ENCODE measurements at regions not wholly inside any gene's neighbourhood (a gene's known extent, or its start where the extent isn't known, plus 50 kb on each side); places are given as distances from the start of the nearest gene placed in this dataset.
A peak's percentile ranks its signal among the peaks of the same experiment; 100 is the strongest.

GRCh38 chr16:86219655-86220445 lies 290.5 kb upstream of the FOXF1 start:
- no peak for FAIRE-seq
- H3K4me3 ChIP-seq (ENCODE audit: low read depth in 1 of 3, low read length in 3 of 3): no peak overlapping the region
- no peaks in the 10 kb centered on the region for H3K9me3 ChIP-seq (ENCODE audit: control insufficient read depth in 2 of 2, insufficient read depth in 1 of 2, low read depth in 1 of 2, low read length in 1 of 2)
- WGBS, 3 donors: 40 to 51% (median 49%) methylated on average over 22 of the region's 22 CpGs
- no peaks in the 10 kb centered on the region for H3K36me3 ChIP-seq (ENCODE audit: control insufficient read depth in 3 of 3, insufficient read depth in 2 of 3, low read depth in 1 of 3, low read length in 3 of 3)
- H3K27me3 ChIP-seq (ENCODE audit: control insufficient read depth in 3 of 3, insufficient read depth in 3 of 3, low read length in 3 of 3): peaks cover 0 to 27% (median 0%) of the 10 kb centered on the region in 3 donors
- H3K4me1 ChIP-seq (ENCODE audit: control insufficient read depth in 3 of 3, insufficient read depth in 2 of 3, low read depth in 1 of 3, low read length in 2 of 3): no peaks in the 10 kb centered on the region
- DNase-seq: no peak
- H3K27ac ChIP-seq (ENCODE audit: low read depth in 1 of 3, low read length in 2 of 3): peak overlapping the region in 2 of 3 donors; percentile 63 to 86

- Histone ChIP-seq H3K4me3 (ENCODE audit: low read depth in 1 of 3, low read length in 3 of 3) (no peak overlapping the region), H3K36me3 (ENCODE audit: control insufficient read depth in 3 of 3, insufficient read depth in 2 of 3, low read depth in 1 of 3, low read length in 3 of 3) (no peaks in the 10 kb centered on the region), H3K4me1 (ENCODE audit: control insufficient read depth in 3 of 3, insufficient read depth in 2 of 3, low read depth in 1 of 3, low read length in 2 of 3) (no peaks in the 10 kb centered on the region), H3K9me3 (ENCODE audit: control insufficient read depth in 2 of 2, insufficient read depth in 1 of 2, low read depth in 1 of 2, low read length in 1 of 2) (no peaks in the 10 kb centered on the region), H3K27me3 (ENCODE audit: control insufficient read depth in 3 of 3, insufficient read depth in 3 of 3, low read length in 3 of 3) (peaks cover 0 to 27% (median 0%) of the 10 kb centered on the region in 3 donors), H3K27ac (ENCODE audit: low read depth in 1 of 3, low read length in 2 of 3) (peak overlapping the region in 2 of 3 donors; percentile 63 to 86)
- DNase-seq (no peak), FAIRE-seq (no peak)
Measured at GRCh38 chr16:86220561-86220960, 289.8 kb upstream of the FOXF1 start.

GRCh38 chr16:86221085-86221484 lies 289.2 kb upstream of the FOXF1 start:
- Histone ChIP-seq H3K9me3 (ENCODE audit: control insufficient read depth in 2 of 2, insufficient read depth in 1 of 2, low read depth in 1 of 2, low read length in 1 of 2) (no peaks in the 10 kb centered on the region), H3K36me3 (ENCODE audit: control insufficient read depth in 3 of 3, insufficient read depth in 2 of 3, low read depth in 1 of 3, low read length in 3 of 3) (no peaks in the 10 kb centered on the region), H3K27me3 (ENCODE audit: control insufficient read depth in 3 of 3, insufficient read depth in 3 of 3, low read length in 3 of 3) (peaks cover 0 to 27% (median 0%) of the 10 kb centered on the region in 3 donors), H3K4me1 (ENCODE audit: control insufficient read depth in 3 of 3, insufficient read depth in 2 of 3, low read depth in 1 of 3, low read length in 2 of 3) (no peaks in the 10 kb centered on the region), H3K4me3 (ENCODE audit: low read depth in 1 of 3, low read length in 3 of 3) (no peak overlapping the region), H3K27ac (ENCODE audit: low read depth in 1 of 3, low read length in 2 of 3) (peak overlapping the region in 2 of 3 donors; percentile 63 to 86)
- 71 to 90% (median 81%) methylated on average over 8 of the region's 8 CpGs for WGBS, 3 donors
- FAIRE-seq (no peak), DNase-seq (no peak)

- DNase-seq: no peak
- peak overlapping the region in 1 of 3 donors; percentile 15 for H3K4me3 ChIP-seq (ENCODE audit: low read depth in 1 of 3, low read length in 3 of 3)
- WGBS, 3 donors: 34 to 43% (median 39%) methylated on average over 13 of the region's 13 CpGs
- no peaks in the 10 kb centered on the region for H3K9me3 ChIP-seq (ENCODE audit: control insufficient read depth in 2 of 2, insufficient read depth in 1 of 2, low read depth in 1 of 2, low read length in 1 of 2)
- H3K4me1 ChIP-seq (ENCODE audit: control insufficient read depth in 3 of 3, insufficient read depth in 2 of 3, low read depth in 1 of 3, low read length in 2 of 3): no peaks in the 10 kb centered on the region
- H3K27me3 ChIP-seq (ENCODE audit: control insufficient read depth in 3 of 3, insufficient read depth in 3 of 3, low read length in 3 of 3): peaks cover 0 to 31% (median 0%) of the 10 kb centered on the region in 3 donors
- H3K36me3 ChIP-seq (ENCODE audit: control insufficient read depth in 3 of 3, insufficient read depth in 2 of 3, low read depth in 1 of 3, low read length in 3 of 3): no peaks in the 10 kb centered on the region
- FAIRE-seq: no peak
- peak overlapping the region in 2 of 3 donors; percentile 73 to 78 for H3K27ac ChIP-seq (ENCODE audit: low read depth in 1 of 3, low read length in 2 of 3)
Measured at GRCh38 chr16:86222547-86222946, 287.8 kb upstream of the FOXF1 start.

GRCh38 chr16:86222965-86223551 lies 287.3 kb upstream of the FOXF1 start:
- Histone ChIP-seq H3K36me3 (ENCODE audit: control insufficient read depth in 3 of 3, insufficient read depth in 2 of 3, low read depth in 1 of 3, low read length in 3 of 3) (no peaks in the 10 kb centered on the region), H3K4me3 (ENCODE audit: low read depth in 1 of 3, low read length in 3 of 3) (peak overlapping the region in 1 of 3 donors; percentile 15), H3K27ac (ENCODE audit: low read depth in 1 of 3, low read length in 2 of 3) (peak overlapping the region in 2 of 3 donors; percentile 78 to 81), H3K9me3 (ENCODE audit: control insufficient read depth in 2 of 2, insufficient read depth in 1 of 2, low read depth in 1 of 2, low read length in 1 of 2) (no peaks in the 10 kb centered on the region), H3K27me3 (ENCODE audit: control insufficient read depth in 3 of 3, insufficient read depth in 3 of 3, low read length in 3 of 3) (peaks cover 0 to 33% (median 0%) of the 10 kb centered on the region in 3 donors), H3K4me1 (ENCODE audit: control insufficient read depth in 3 of 3, insufficient read depth in 2 of 3, low read depth in 1 of 3, low read length in 2 of 3) (no peaks in the 10 kb centered on the region)
- DNase-seq: peak in 1 of 2 donors; percentile 5
- no peak for FAIRE-seq
- 26 to 41% (median 32%) methylated on average over 11 of the region's 11 CpGs for WGBS, 3 donors

GRCh38 chr16:86224126-86224525 lies 286.2 kb upstream of the FOXF1 start:
- Histone ChIP-seq H3K27ac (ENCODE audit: low read depth in 1 of 3, low read length in 2 of 3) (peak overlapping the region in 2 of 3 donors; percentile 66 to 81), H3K4me3 (ENCODE audit: low read depth in 1 of 3, low read length in 3 of 3) (no peak overlapping the region), H3K27me3 (ENCODE audit: control insufficient read depth in 3 of 3, insufficient read depth in 3 of 3, low read length in 3 of 3) (peaks cover 0 to 35% (median 0%) of the 10 kb centered on the region in 3 donors), H3K9me3 (ENCODE audit: control insufficient read depth in 2 of 2, insufficient read depth in 1 of 2, low read depth in 1 of 2, low read length in 1 of 2) (no peaks in the 10 kb centered on the region), H3K36me3 (ENCODE audit: control insufficient read depth in 3 of 3, insufficient read depth in 2 of 3, low read depth in 1 of 3, low read length in 3 of 3) (no peaks in the 10 kb centered on the region), H3K4me1 (ENCODE audit: control insufficient read depth in 3 of 3, insufficient read depth in 2 of 3, low read depth in 1 of 3, low read length in 2 of 3) (no peaks in the 10 kb centered on the region)
- FAIRE-seq: no peak
- DNase-seq: no peak
- WGBS, 3 donors: 42 to 84% (median 47%) methylated on average over 5 of the region's 5 CpGs

- no peak for FAIRE-seq
- WGBS, 3 donors: 91 to 100% (median 95%) methylated on average over 1 of the region's 1 CpG
- H3K27ac ChIP-seq (ENCODE audit: low read depth in 1 of 3, low read length in 2 of 3): no peak overlapping the region
Measured at GRCh38 chr16:86224629-86225028, 285.7 kb upstream of the FOXF1 start.

GRCh38 chr16:86225905-86226371 lies 284.4 kb upstream of the FOXF1 start:
- DNase-seq: no peak
- 57 to 85% (median 72%) methylated on average over 2 of the region's 2 CpGs for WGBS, 3 donors
- H3K4me3 ChIP-seq (ENCODE audit: low read depth in 1 of 3, low read length in 3 of 3): no peak overlapping the region
- peaks cover 0 to 28% (median 0%) of the 10 kb centered on the region in 3 donors for H3K27me3 ChIP-seq (ENCODE audit: control insufficient read depth in 3 of 3, insufficient read depth in 3 of 3, low read length in 3 of 3)
- H3K27ac ChIP-seq (ENCODE audit: low read depth in 1 of 3, low read length in 2 of 3): no peak overlapping the region
- H3K4me1 ChIP-seq (ENCODE audit: control insufficient read depth in 3 of 3, insufficient read depth in 2 of 3, low read depth in 1 of 3, low read length in 2 of 3): no peaks in the 10 kb centered on the region
- no peaks in the 10 kb centered on the region for H3K9me3 ChIP-seq (ENCODE audit: control insufficient read depth in 2 of 2, insufficient read depth in 1 of 2, low read depth in 1 of 2, low read length in 1 of 2)
- no peak for FAIRE-seq
- H3K36me3 ChIP-seq (ENCODE audit: control insufficient read depth in 3 of 3, insufficient read depth in 2 of 3, low read depth in 1 of 3, low read length in 3 of 3): no peaks in the 10 kb centered on the region

More at GRCh38 chr16:86224629-86225028, 285.7 kb upstream of the FOXF1 start:
- no peak overlapping the region for H3K4me3 ChIP-seq (ENCODE audit: low read depth in 1 of 3, low read length in 3 of 3)
- no peak for DNase-seq
- H3K36me3 ChIP-seq (ENCODE audit: control insufficient read depth in 3 of 3, insufficient read depth in 2 of 3, low read depth in 1 of 3, low read length in 3 of 3): no peaks in the 10 kb centered on the region
- H3K9me3 ChIP-seq (ENCODE audit: control insufficient read depth in 2 of 2, insufficient read depth in 1 of 2, low read depth in 1 of 2, low read length in 1 of 2): no peaks in the 10 kb centered on the region
- peaks cover 0 to 35% (median 0%) of the 10 kb centered on the region in 3 donors for H3K27me3 ChIP-seq (ENCODE audit: control insufficient read depth in 3 of 3, insufficient read depth in 3 of 3, low read length in 3 of 3)
- H3K4me1 ChIP-seq (ENCODE audit: control insufficient read depth in 3 of 3, insufficient read depth in 2 of 3, low read depth in 1 of 3, low read length in 2 of 3): no peaks in the 10 kb centered on the region
